GM19328 (cell line): ENCODE measurements at regions not wholly inside any gene's neighbourhood (a gene's known extent, or its start where the extent isn't known, plus 50 kb on each side); places are given as distances from the start of the nearest gene placed in this dataset.
"Not testable (repeated sequence)": the region's sequence is repeated elsewhere in the genome, so short reads cannot be mapped to it uniquely, and the experiment has no call there.

ENCODE experiments used
- ATAC-seq: cut with Tn5 transposase; IDR thresholded peaks from one replicate; pipeline ENCODE4 v1.9.1; 2021; ENCODE audit warnings: mild to moderate bottlenecking, moderate library complexity; ENCODE audit not compliant: unreplicated experiment

DNA sequence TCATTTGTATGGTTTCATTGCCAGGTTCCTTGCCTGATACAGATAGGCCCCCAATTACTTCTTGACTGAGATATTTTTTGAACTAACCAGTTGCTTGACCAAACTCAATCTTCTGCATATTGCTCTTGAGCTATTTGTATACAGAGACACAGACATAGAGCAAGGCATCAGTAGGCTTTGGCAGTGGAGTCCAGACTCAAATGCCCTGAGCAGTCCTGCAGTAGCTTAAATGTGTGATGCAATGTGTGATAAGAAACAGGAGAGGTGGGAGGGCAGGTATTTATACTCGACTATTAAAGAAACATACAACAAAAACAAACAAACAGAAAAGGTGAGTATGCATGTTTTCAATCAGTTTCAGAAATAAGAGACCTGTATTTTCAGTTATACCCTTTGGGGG is 197.9 kb upstream of the DAB1 start:
- no peak for ATAC-seq

DNA sequence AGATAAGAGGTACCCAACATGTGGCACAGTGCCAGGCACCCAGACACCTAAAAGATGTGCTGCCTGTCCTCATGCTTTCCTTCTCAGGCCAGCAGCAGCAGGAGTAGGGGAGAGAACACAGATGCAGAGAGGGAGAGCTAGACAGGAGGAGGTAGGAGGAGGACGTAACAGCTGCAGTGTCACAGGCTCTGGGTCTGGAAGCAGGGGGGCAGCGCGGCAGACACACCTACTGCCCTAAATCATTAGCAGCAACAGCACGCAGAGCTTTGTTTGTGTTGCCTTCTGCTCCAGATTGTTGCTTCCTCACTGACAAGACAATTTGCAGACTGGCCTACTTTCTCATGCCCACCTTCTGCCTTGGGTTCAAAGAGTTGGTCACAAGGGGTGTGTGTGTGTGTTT is 196.7 kb upstream of the DAB1 start:
- no peak for ATAC-seq

DNA sequence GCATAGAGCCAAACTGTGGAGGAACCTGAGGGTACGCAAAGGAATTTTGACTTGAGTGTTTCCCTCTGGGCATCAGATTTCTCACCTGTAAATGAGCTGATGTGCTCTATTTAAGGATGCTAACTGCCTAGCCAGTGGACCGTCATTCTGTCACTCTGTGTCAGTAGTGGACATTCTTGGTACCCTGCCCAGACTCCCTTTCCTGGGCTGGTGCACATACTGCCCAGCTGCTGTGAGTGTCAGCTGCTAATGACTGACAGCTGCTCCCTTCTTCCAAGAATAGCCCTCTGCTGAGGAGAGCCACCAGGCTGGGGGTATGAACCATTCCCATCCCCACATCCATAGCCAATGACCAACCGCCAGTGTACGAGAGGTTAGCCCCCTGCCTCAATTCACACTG is 193.1 kb upstream of the DAB1 start:
- ATAC-seq, result no peak

DNA sequence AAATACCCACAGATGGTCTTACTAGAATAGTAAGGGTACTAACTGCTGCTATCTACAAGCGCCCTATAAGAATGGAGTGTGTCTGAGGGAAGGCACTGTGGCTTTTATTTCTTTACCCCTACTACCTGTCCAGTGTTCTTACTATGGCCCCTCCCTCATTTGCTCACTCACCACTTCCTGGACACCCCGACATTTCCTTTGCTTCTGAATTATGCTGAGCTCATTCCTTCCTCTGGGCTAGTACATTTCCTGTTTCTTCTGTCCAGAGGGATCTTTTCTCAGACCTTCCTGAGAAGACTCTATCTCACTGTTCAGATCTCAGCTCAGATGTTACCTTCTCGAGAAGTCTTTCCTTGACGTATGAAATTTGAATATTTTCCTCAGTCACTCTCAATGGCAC is 192.1 kb upstream of the DAB1 start:
- no peak for ATAC-seq

DNA sequence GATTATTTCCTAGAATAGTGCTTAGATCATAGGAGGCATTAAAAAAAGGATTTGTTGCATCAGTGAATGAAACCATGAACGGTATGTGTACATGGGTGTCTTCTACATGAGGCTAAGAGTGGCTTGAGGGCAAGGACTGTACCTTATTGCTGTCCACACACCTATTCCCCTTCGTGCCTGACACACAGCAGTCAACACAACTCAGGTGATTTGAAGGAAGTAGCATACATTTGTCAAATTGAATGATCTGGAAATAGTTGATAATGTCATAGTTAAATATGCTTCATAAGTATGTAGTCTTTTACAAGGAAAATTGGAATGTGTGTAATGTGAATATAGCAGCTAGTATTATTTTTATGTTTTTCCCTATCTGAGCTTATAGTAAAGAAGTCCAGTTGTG is 189.0 kb upstream of the DAB1 start:
- no peak for ATAC-seq

DNA sequence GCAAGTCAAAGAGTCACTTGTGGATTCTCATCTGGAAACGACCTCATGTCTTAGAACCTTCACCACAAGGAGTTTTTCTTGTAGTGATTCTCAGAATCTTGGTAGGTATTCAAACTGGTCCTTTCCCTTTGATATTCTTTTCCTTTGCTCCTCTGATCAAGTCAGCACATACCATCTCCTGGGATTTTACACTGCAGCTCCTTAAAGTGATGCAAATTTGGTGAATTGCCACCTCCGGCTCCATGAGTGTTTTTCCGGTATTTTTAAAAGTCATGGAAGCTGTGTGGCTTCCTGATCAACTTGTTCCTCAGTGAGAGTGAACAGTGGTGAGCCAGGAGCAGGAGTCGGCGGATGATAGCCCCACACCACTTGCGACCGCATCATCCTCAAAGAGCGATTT is 182.1 kb upstream of the DAB1 start:
- no peak for ATAC-seq

DNA sequence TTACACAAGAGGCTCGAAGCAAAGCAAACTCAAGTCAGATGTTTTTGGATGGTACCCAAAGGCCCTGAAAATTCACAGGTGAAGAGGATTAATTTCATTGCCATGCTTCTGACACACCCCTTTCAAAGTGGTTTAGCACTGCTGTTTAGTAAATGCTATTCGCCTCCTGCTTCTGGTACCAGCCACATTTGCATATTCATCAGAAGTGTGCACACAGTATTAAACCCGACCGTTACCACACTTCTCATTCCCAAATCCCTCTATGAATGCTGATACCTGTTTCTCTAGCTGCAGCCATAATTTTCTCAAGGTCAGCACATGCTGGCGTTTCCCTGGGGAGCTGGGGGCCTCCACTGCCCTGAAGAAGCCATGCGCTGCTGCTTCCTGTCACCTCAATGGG is 179.8 kb upstream of the DAB1 start:
- no peak for ATAC-seq

DNA sequence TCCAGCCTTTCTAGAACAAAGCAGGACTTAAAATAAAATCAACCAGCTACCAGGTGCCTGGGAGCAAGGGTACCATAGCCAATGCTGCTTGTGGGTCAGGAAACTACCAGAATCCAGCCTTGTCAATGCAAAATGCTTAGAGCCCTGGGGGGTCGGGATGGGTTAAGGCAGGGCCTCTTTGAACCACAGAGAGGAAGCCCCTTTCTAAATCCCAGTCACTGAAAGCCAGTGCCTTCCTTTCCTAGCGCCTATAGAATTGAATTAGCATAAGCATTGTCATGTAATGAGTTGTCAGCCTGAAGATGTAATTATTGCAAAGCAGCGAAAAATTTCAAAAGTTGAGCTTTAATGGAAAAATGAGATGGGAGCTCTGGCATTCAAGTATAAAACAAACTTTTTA is 176.6 kb upstream of the DAB1 start:
- no peak for ATAC-seq

DNA sequence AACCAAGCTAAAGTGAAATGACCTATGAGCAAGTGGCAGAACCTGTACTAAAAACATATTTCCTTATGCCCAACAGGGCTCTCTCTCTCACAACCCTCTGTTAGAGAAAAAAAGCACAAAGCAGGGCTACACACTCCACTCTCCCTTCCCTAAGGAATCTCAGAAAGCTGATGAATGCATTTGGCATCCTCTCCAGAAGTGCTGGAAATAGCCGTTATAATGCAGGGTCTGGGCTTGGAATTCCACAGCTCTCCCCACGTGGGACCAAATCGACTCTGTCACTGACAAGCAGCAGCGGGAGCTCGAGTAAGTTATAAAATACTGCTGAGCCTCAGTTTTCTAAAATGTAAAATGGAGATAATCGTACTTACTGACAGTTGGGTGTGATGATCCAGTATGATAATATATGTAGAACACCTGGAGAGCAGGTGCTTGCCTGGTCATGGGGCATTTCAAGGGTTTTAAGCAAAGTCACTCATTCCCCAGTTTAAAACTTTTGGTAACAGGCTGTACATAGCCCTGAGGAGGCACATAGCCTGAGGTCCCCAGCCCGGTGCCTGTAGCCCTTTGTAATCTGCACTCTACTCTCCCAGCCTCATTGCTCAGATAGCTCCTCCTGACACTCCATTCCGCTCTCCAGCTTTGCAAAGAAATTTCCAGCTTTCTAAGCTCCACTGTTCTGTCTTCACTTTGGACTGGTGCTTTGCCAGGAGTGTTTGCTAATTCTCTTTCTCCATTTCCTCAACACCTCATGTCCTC is 175.6 kb upstream of the DAB1 start:
- ATAC-seq, result no peak

DNA sequence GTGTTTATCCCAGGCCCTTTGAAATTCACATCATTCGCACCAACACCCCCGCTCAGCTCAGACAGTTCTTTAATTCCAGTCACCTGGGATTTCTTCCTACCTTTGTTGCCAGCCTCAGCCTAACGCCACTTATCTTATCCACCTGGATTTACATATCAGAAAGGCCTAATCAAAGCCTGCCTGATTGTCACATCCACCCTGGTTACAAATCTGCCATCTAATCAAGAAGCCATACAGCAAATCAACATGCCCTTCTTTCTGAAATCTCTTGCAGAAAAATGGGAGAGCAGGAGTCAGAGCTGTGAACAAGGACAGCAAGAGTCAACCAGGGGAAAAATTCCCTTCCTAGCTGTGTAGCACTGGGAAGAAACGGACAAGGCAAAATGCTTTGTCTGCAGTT is 173.2 kb upstream of the DAB1 start:
- no peak for ATAC-seq

DNA sequence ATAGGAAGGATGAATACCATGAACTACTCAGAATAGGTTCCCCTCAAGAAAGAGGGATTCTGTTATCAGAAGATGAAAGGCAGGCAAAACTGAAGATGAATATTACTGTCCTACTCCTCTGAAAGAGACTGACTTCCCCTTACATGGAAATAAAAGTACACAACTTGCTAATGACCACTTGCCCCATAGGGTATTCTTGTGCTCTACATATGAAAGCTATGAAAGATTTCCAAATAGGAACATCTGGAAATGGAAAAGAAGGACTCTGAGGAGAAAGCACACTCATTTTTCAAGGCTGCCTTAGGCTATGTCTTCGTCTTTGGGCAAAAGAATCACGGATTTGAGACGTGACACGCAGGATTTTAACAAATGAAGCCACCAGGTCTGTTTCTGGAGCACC is 170.1 kb upstream of the DAB1 start:
- ATAC-seq, result no peak

DNA sequence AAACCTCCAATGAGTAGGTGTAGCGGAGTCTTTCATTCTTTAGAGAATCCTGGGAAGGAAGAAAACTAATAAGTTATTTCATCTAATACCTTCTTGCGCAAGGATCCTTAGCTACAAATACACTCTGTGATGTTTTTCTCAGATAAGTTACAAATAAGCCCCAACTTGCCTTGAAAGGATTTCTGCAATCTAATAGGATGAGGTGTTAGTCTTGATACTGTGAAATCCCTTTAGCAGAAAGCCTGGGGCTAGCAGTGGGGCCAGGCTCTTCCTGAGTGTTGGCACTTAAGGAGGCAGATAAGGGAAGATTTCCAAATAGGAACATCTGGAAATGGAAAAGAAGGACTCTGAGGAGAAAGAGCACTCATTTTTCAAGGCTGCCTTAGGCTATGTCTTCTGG is 168.0 kb upstream of the DAB1 start:
- no peak for ATAC-seq

DNA sequence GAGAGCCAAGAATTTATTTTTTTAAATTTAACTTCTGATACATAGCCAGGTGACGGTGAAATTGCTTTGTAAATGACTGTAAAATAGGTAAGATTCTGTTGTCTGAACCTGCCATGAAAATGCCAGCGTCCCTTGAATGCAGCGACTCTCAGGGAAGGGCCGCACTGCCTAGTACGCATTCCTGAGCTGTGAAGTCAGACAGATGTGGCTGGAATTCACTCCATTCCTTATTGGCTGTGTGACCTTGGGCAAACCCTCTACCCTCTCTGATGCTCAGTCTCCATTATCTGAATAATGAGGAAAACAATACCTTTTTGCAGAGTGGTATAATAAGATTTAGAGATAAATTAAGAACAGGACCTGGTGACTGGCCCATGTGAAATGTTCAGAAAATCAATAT is 167.1 kb upstream of the DAB1 start:
- ATAC-seq, result no peak

DNA sequence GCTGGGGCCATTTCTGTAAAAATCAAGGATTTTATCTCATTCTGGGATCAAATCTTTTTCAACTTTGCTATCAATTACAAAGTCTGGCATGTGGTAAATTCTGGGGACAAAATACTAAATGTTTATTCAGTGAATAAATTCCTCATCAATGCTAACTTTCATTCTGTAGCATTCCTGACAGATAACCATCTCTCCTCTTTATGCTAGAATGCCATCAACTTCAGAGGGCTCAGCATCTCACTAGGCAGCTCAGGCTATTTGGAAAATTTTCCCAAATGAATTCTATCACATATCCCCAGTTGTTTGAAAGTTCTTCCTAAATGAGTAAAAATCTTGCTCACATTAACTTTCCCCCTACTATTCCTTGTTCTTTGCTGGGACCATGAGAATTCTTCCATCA is 163.0 kb upstream of the DAB1 start:
- ATAC-seq, result no peak

DNA sequence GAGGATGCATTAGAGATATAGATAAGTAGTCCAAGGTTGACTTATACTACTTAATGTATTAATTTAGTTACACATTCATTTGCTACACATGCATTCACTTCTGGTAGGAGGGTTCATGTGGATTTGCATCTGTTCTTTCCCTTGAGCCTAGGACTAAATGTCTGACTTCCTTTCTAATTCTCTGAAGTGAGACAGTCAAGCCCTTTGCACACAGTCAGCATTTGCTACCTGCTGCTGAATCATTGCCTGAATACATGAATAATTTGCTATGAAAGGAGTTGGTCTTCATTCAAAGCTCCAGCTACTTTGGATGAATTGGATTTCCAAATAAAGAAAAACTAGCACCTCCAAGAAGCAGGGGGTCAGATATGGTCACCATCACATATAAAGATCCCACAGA is 154.8 kb upstream of the DAB1 start:
- ATAC-seq, result no peak

DNA sequence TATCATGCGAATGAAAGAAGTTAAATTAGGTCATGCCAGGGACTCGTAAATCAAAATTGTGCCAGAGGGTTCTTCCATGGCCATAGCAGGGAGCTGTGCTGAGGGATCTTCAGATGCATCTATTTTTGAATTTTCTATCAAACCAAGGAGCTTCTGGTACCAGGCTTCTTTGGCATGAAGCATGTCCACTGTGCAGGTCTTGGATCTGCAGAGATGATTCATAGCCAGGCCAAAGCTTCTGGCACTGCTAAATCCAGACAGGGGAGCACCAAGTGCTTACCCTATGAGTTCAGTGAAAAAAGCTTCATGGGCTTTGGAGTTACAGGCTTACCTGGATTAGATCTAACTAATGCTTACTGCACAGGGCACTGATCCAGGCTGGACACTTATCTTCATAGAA is 154.2 kb upstream of the DAB1 start:
- ATAC-seq, result no peak

DNA sequence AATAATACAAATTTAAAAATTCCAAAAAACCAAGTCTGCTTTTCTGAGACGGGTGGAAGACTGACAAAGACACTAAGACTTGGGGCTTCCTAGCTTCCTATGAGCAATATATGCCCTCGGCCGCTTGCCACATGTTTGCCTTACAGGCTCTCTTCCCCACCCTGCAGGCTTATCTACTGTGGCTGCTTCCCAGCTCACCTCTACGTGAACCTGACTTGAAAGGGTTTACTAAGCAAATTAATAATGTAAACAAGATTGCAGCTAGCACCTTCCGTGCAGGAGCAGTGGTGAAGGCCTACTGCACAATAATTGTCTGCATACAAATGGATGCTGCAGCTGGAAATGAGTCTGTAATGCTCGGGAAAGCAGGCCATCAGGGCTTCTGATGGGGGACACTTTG is 152.9 kb upstream of the DAB1 start:
- ATAC-seq, result no peak

DNA sequence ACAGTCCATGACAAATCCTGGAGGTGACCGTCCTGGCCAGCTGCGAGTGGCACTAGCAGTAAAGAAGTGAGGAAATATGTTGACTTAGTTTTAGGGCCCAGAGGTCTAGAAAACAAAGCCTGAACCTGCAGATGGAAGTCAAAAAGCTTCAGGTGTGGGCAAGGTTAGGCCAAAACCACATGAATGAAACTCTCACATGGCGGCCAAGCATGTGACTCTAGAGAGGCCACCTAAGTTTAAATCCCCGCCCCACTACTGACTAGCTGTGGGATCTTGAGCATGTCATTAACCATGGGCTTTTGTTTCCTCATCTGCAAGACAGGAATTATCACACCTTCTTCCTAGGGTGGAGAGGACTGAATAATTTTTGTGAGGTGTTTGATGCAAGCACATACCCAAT is 148.2 kb upstream of the DAB1 start:
- ATAC-seq, result no peak

DNA sequence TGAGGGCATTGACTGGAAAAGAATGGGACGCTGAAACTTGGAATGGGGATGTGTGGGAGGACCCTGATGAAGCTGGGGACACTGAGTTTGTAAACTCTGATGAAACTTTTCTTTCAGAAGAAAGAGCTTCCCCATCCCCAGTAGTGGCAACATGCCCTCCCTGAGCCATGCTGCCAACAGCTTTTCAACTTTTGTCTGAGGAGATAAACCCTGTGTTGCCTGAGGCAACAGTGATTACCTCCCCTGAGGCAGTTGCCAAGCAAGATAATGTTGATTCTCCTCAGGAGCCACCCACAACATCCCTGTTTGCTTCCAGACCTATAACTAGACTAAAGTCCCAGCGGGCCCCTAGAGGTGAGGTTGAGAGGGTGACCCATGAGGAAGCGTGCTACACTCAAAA is 134.2 kb upstream of the DAB1 start:
- not testable (repeated sequence) for ATAC-seq

DNA sequence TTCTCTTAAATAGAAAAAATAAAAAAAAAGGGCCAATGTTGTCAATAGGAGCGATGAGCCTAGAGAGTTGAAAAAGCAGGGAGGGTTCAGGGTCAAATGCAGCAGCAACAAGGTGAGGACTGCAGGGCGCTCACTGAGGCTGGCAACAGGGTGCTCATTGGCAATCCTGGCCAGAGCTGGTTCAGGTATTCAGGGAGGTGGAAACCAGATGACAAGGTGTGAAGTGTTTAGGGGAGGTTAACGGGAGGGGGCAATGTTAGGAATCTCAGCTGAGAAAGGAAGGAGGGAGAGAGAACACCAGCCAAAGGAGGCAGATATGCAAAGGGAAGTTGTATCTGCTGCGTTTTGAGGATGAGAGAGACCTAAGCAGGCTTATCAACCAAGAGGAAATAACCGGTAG is 129.8 kb upstream of the DAB1 start:
- no peak for ATAC-seq

DNA sequence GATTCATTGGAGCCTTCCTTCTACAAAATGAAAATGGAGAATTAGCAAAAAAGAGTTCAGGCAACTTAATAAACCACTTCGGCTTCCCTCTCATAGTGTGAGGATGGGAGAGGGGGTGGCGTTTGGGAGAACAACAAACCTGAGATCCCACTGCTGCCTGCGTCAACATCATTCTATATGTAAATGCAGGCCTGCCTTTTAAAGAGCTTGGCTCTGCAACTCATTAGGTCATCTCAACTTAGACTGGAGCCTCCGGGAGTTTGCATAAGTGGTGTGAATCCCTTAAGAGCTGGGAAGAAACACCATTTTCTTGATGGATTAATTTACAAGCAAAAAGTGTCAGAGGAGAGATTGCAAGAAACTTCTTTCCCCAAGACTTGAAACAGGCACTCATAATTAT is 127.6 kb upstream of the DAB1 start:
- ATAC-seq, result no peak

DNA sequence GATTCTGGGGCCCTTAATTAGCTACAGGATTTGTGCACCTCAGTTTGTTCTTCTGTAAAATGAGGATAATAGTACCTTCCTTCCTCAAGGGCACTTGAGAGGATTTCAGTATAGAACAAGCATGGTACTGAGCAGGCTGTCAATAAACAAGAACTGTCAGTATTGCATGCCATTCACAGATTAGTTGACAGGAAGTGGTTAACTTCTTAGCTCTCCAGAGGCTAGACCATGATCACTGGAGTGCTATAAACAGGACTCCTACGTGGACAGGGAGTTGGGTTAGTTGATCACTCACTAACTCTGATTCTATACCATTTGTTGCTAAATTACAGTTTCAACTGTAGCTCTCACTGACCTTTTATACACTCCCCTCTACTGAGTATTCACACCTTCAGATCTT is 126.2 kb upstream of the DAB1 start:
- no peak for ATAC-seq

DNA sequence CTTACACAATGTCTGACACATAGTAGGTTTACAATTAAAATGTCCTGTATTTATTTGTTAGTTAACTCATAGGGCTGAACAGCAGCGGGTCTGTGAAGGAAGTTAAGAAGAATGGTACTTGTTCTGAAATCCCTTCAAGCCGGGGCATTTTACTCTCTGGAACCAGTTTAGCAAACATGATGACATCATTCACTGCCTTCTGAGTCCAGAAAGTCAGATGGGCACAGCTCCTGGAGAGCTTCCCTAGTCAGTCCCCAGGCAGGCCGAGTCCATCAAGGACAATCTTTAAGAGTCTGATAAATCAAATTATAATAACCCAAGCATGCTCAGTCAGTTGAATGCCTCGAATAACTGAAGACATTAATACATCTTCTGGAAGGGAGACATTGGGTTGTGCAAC is 125.4 kb upstream of the DAB1 start:
- ATAC-seq, result no peak
